ENCODE measurements at regions not wholly inside any gene's neighbourhood (a gene's known extent, or its start where the extent isn't known, plus 50 kb on each side); places are given as distances from the start of the nearest gene placed in this dataset.
"Not testable (repeated sequence)": the region's sequence is repeated elsewhere in the genome, so short reads cannot be mapped to it uniquely, and the experiment has no call there.

GRCh38 chr10:30550967-30551815 is 78.4 kb downstream of the LYZL2 start:
- no peaks in the 10 kb centered on the region for H4K20me1 ChIP-seq
- no peak for TF ChIP-seq Cebpa-rat (IDR thresholded peaks at IDR 0.05)
- H3K4me1 ChIP-seq = peaks cover 32 to 74% (median 38%) of the 10 kb centered on the region in 10 experiments
- H3K36me3 ChIP-seq = no peaks in the 10 kb centered on the region
- peak overlapping the region in 6 of 11 experiments; percentile 13 to 65 (median 41); a peak in 7 of 22 replicates for H3K27ac ChIP-seq
- H3K9ac ChIP-seq = no peak overlapping the region; a peak in 1 of 22 replicates
- H3K4me2 ChIP-seq = peak overlapping the region in 10 of 11 experiments; percentile 18 to 63 (median 54); a peak in 19 of 22 replicates
- H3K9me3 ChIP-seq (replicated peaks in 1 of 11) = no peaks in the 10 kb centered on the region
- no peak overlapping the region for H3K4me3 ChIP-seq
- no peaks in the 10 kb centered on the region for H3K27me3 ChIP-seq

GRCh38 chr10:30549134-30549687 is 80.3 kb downstream of the LYZL2 start:
- not testable (repeated sequence) for H3K27me3 ChIP-seq; H3K36me3 ChIP-seq; H3K4me3 ChIP-seq; H3K27ac ChIP-seq; H3K9me3 ChIP-seq (replicated peaks in 1 of 11); H4K20me1 ChIP-seq
- Histone ChIP-seq H3K4me2 (peak overlapping the region in 2 of 11 experiments; percentile 48 to 53; a peak in 4 of 22 replicates), H3K4me1 (peaks cover 28 to 67% (median 33%) of the 10 kb centered on the region in 10 experiments), H3K9ac (0 out of 22 replicates have a peak overlapping the region, but pooled peaks of 1 of the 11 experiments have one; percentile 38)

GRCh38 chr10:30546511-30546910 is 83.0 kb downstream of the LYZL2 start:
- Histone ChIP-seq H4K20me1 (no peaks in the 10 kb centered on the region), H3K4me1 (peaks cover 10 to 71% (median 17%) of the 10 kb centered on the region in 10 experiments), H3K4me3 (no peak overlapping the region), H3K27me3 (no peaks in the 10 kb centered on the region), H3K9me3 (replicated peaks in 1 of 11) (no peaks in the 10 kb centered on the region), H3K9ac (no peak overlapping the region), H3K4me2 (peak overlapping the region in 4 of 11 experiments; percentile 6 to 60 (median 37); a peak in 6 of 22 replicates), H3K27ac (no peak overlapping the region), H3K36me3 (no peaks in the 10 kb centered on the region)
- TF ChIP-seq Cebpa-rat (IDR thresholded peaks at IDR 0.05) = no peak

GRCh38 chr10:30542895-30543288 is 86.7 kb downstream of the LYZL2 start:
- H3K4me2 ChIP-seq = peak overlapping the region in 5 of 11 experiments; percentile 41 to 86 (median 78); a peak in 9 of 22 replicates
- no peak for TF ChIP-seq Cebpa-rat (IDR thresholded peaks at IDR 0.05)
- H3K9me3 ChIP-seq (replicated peaks in 1 of 11) = no peaks in the 10 kb centered on the region
- no peaks in the 10 kb centered on the region for H4K20me1 ChIP-seq
- H3K4me3 ChIP-seq = no peak overlapping the region
- H3K27me3 ChIP-seq = no peaks in the 10 kb centered on the region
- H3K9ac ChIP-seq = peak overlapping the region in 1 of 11 experiments; percentile 33; a peak in 1 of 22 replicates
- H3K36me3 ChIP-seq = no peaks in the 10 kb centered on the region
- H3K4me1 ChIP-seq = peaks cover under 1 to 82% (median 11%) of the 10 kb centered on the region in 10 experiments; a peak in 17 of 20 replicates
- H3K27ac ChIP-seq = peak overlapping the region in 4 of 11 experiments; percentile 4 to 69 (median 52); a peak in 7 of 22 replicates

- H3K4me3 ChIP-seq = no peak overlapping the region
- H4K20me1 ChIP-seq = no peaks in the 10 kb centered on the region
- H3K4me1 ChIP-seq = peaks cover 7 to 89% (median 17%) of the 10 kb centered on the region in 10 experiments; a peak in 19 of 20 replicates
- no peaks in the 10 kb centered on the region for H3K27me3 ChIP-seq
- H3K9me3 ChIP-seq (replicated peaks in 1 of 11) = no peaks in the 10 kb centered on the region
- peak overlapping the region in 5 of 11 experiments; percentile 41 to 86 (median 78); a peak in 9 of 22 replicates for H3K4me2 ChIP-seq
- no peaks in the 10 kb centered on the region for H3K36me3 ChIP-seq
- H3K27ac ChIP-seq = peak overlapping the region in 4 of 11 experiments; percentile 4 to 69 (median 52); a peak in 7 of 22 replicates
- peak overlapping the region in 3 of 11 experiments; percentile 0 to 33 (median 19); a peak in 3 of 22 replicates for H3K9ac ChIP-seq
- no peak for TF ChIP-seq Cebpa-rat (IDR thresholded peaks at IDR 0.05)
These were observed 87.3 kb downstream of the LYZL2 start for GRCh38 chr10:30542001-30542894.

- H3K9me3 ChIP-seq (replicated peaks in 1 of 11) = no peaks in the 10 kb centered on the region
- TF ChIP-seq Cebpa-rat (IDR thresholded peaks at IDR 0.05) = no peak
- H3K36me3 ChIP-seq = no peaks in the 10 kb centered on the region
- H3K4me2 ChIP-seq = peak overlapping the region in 3 of 11 experiments; percentile 78 to 86 (median 79); a peak in 6 of 22 replicates
- no peaks in the 10 kb centered on the region for H4K20me1 ChIP-seq
- no peak overlapping the region for H3K4me3 ChIP-seq
- H3K9ac ChIP-seq = no peak overlapping the region
- H3K27ac ChIP-seq = no peak overlapping the region
- H3K27me3 ChIP-seq = no peaks in the 10 kb centered on the region
- H3K4me1 ChIP-seq = peaks cover 17 to 93% (median 29%) of the 10 kb centered on the region in 10 experiments; a peak in 19 of 20 replicates
These were observed 89.3 kb downstream of the LYZL2 start for GRCh38 chr10:30540276-30540675.

- Histone ChIP-seq H3K4me3 (no peak overlapping the region), H3K4me2 (peak overlapping the region in 10 of 11 experiments; percentile 4 to 81 (median 51); a peak in 19 of 22 replicates)
These were observed 91.5 kb downstream of the LYZL2 start for GRCh38 chr10:30538086-30538485.

GRCh38 chr10:30537586-30537985 is 92.0 kb downstream of the LYZL2 start:
- no peaks in the 10 kb centered on the region for H3K27me3 ChIP-seq
- no peaks in the 10 kb centered on the region for H4K20me1 ChIP-seq
- H3K36me3 ChIP-seq = no peaks in the 10 kb centered on the region
- H3K4me3 ChIP-seq = peak overlapping the region in 1 of 10 experiments; percentile 26; a peak in 1 of 20 replicates
- H3K9ac ChIP-seq = peak overlapping the region in 2 of 11 experiments; percentile 39 to 54; a peak in 3 of 22 replicates
- no peak for TF ChIP-seq Cebpa-rat (IDR thresholded peaks at IDR 0.05)
- H3K4me1 ChIP-seq = peaks cover 17 to 94% (median 25%) of the 10 kb centered on the region in 10 experiments; a peak in 19 of 20 replicates
- peak overlapping the region; percentile 4 to 81 (median 48); a peak in 20 of 22 replicates for H3K4me2 ChIP-seq
- no peaks in the 10 kb centered on the region for H3K9me3 ChIP-seq (replicated peaks in 1 of 11)
- H3K27ac ChIP-seq = peak overlapping the region in 4 of 11 experiments; percentile 52 to 68 (median 59); a peak in 7 of 22 replicates

More at GRCh38 chr10:30538086-30538485, 91.5 kb downstream of the LYZL2 start:
- Histone ChIP-seq H3K27me3 (no peaks in the 10 kb centered on the region), H3K9me3 (replicated peaks in 1 of 11) (no peaks in the 10 kb centered on the region), H3K36me3 (no peaks in the 10 kb centered on the region), H3K27ac (peak overlapping the region in 4 of 11 experiments; percentile 52 to 68 (median 59); a peak in 7 of 22 replicates), H3K9ac (peak overlapping the region in 1 of 11 experiments; percentile 54; a peak in 1 of 22 replicates), H4K20me1 (no peaks in the 10 kb centered on the region), H3K4me1 (peaks cover 17 to 94% (median 29%) of the 10 kb centered on the region in 10 experiments; a peak in 19 of 20 replicates)
- no peak for TF ChIP-seq Cebpa-rat (IDR thresholded peaks at IDR 0.05)

GRCh38 chr10:30537158-30537557 is 92.4 kb downstream of the LYZL2 start:
- H3K4me2 ChIP-seq = peak overlapping the region; percentile 4 to 81 (median 48); a peak in 18 of 22 replicates
- not testable (repeated sequence) for H3K27me3 ChIP-seq; H4K20me1 ChIP-seq; H3K36me3 ChIP-seq; H3K9me3 ChIP-seq (replicated peaks in 1 of 11)
- H3K4me1 ChIP-seq = peaks cover 17 to 94% (median 22%) of the 10 kb centered on the region in 10 experiments; a peak in 19 of 20 replicates
- H3K4me3 ChIP-seq = peak overlapping the region in 1 of 10 experiments; percentile 26; a peak in 1 of 20 replicates
- H3K9ac ChIP-seq = peak overlapping the region in 2 of 11 experiments; percentile 39 to 54; a peak in 3 of 22 replicates
- peak overlapping the region in 4 of 11 experiments; percentile 52 to 68 (median 59); a peak in 7 of 22 replicates for H3K27ac ChIP-seq
